GM18873 (cell line): ENCODE measurements at regions not wholly inside any gene's neighbourhood (a gene's known extent, or its start where the extent isn't known, plus 50 kb on each side); places are given as distances from the start of the nearest gene placed in this dataset.
"Not testable (repeated sequence)": the region's sequence is repeated elsewhere in the genome, so short reads cannot be mapped to it uniquely, and the experiment has no call there.

ENCODE experiments used
- ATAC-seq: cut with Tn5 transposase; IDR thresholded peaks from one replicate; pipeline ENCODE4 v1.9.1; 2021; ENCODE audit warnings: mild to moderate bottlenecking, moderate library complexity, moderate number of reproducible peaks; ENCODE audit not compliant: unreplicated experiment, low FRiP score

DNA sequence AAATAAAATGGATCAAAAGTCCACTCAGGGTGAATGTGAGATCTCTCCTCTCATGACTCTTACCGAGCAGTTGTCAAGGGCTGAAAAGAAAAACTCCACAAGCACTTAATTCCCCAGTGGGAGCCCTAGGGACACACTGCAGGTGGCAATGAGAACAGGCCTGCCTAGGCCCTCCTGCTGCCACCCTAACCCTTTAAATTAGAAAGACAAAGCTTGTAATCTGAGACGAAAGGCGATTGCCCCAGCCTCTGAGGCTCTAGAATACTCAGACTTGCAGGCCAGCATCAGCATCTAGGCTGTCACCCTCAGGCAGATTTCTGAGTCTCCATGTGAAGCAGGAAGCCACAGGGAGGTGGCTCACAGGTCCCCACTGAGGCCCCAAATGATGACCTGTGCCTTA lies 457.0 kb upstream of the MYT1L start:
- ATAC-seq: no peak

DNA sequence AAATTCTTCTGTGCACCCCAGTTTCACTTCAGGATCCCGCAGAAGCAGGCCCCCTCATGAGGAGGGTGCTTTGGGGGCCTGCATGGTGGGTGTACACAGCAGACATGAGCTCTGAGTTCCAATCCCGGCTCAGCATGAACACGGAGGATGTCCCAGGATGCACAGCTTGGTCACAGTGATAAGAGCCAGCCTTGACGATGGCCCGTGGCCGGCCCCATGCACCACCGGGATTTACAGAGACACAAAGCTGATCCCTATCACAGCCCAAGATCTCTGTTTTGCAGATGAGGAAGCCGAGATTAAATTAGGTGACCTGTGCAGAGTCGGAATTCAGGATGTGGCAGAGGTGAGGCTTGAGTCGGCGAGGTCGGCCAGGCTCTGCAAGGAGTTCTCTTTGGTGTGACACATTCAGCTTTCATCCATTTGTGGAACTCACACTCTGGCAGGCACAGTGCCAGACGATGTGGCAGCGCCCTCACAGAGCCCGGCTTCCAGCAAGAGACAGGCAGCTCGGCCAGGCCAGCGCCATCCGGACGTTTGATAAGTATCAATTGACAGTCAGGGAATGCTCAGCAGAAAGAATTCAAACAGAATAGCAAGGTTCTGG lies 456.3 kb upstream of the MYT1L start:
- ATAC-seq: no peak

DNA sequence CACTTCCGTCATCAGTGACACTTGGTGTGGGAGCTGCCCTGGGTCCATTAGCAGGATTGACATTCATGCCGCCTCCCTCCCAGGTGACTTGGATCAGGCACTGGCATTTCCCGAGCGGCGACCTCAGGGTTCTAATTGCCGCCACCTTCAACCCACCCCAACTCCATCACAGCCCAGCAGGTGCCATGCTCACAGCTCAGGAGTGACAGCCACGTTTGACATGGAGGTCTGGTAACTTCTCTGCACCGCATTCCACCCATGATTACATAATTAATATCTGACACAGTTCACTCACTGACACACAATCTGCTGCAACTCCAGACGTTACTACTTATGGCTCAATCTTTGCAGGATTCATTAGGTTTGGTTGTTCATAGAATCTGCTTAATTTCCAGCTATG lies 450.9 kb upstream of the MYT1L start:
- ATAC-seq: no peak

DNA sequence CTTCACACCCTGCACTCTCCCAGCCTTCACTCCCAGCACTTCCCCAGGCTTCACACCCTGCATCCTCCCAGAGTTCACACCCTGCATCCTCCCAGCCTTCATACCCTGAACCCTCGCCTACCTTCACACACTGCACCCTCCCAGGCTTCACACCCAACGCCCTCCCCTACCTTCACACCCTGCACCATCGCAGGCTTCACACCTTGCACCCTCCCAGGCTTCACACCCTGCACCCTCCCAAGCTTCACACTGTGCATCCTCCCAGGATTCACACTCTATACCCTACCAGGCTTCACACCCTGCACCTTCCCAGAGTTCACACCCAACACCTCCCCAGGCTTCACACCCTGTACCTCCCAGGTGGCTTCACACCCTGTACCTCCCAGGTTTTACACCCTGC lies 448.7 kb upstream of the MYT1L start:
- no peak for ATAC-seq

DNA sequence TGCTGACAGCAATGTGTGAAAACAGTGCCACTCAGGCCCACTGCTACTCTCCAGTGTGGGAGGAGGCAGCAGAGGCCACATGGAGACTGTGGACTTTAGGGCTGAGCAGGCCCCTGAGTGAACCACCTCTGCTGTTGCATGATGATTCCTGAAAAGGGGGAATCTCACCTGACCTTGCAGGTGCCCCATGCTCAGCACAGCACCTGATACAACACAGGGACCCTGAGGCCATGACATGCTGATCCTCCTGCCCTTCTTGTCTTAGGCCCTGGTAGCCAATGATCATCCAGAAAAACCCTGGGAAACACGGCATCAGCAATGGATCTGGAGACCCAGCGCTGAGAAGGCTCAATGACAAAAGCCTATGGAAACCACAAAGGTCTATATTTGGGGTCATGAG lies 446.8 kb upstream of the MYT1L start:
- ATAC-seq: no peak

DNA sequence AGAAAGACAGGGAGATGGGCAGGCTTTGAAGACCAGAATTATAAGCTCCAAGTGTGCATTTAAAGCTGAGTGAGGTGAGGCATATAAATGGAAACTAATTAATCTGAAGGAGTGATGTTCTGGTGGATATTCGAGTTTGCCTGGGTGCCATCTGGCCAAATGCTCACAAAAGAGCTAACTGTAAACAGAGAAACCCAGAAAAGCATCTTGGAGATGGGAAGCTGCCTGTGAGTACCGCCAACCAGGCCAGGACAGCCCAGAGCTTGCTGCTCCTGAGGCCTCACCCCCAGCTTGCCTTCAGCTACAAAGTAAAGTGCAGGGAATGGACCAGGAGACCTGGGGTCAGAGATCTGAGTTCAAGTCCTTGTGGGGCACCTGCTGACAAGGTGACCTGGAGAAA lies 446.1 kb upstream of the MYT1L start:
- no peak for ATAC-seq

DNA sequence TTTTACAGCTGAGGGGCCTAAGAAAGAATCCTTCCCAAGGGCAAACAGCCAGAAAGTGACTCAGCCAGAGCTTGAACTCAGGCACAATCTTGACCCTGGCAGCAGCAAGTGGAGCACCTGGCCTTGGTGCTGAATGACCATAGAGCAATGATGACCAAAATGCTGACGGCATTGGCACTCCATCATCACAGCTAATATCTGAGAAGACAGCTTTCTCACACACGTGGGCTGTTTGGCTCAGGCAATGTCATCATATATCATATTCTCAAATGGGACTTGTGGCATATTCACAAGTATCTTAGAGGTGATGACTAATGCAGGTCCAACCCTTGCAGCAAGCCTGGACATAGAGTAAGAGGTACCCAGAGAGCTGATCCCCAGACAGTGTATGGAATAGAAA lies 443.9 kb upstream of the MYT1L start:
- no peak for ATAC-seq

DNA sequence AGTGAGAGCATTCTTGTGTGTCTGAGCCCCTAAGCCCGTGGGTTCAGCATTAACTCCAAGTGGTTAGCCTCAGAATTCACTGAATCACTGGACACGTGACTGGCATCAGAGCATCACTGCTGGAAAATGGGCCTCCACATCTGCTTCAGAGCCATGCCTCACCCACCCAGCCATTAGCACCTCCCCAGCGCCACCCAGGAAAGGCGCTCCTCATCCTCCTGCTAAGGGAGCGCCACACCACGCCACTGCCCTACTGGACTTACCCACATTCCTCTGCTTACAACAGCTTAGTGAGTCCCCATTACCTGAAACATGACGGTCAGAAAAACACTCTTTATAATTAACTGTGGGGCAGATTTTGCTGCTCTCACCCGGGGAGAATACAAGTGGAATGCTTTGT lies 442.6 kb upstream of the MYT1L start:
- ATAC-seq: no peak

DNA sequence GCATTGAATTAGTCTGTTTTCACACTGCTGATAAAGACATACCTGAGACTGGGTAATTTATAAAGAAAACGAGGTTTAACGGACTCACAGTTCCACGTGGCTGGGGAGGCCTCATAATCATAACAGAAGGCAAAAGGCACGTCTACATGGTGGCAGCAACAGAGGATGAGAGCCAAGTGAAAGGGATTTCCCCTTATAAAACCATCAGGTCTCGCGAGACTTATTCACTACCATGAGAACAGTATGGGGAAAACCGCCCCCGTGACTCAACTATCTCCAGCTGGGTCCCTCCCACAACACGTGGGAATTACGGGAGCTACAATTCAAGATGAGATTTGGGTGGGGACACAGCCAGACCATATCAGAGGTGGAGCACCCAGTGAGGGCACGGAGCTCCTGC lies 442.0 kb upstream of the MYT1L start:
- not testable (repeated sequence) for ATAC-seq

DNA sequence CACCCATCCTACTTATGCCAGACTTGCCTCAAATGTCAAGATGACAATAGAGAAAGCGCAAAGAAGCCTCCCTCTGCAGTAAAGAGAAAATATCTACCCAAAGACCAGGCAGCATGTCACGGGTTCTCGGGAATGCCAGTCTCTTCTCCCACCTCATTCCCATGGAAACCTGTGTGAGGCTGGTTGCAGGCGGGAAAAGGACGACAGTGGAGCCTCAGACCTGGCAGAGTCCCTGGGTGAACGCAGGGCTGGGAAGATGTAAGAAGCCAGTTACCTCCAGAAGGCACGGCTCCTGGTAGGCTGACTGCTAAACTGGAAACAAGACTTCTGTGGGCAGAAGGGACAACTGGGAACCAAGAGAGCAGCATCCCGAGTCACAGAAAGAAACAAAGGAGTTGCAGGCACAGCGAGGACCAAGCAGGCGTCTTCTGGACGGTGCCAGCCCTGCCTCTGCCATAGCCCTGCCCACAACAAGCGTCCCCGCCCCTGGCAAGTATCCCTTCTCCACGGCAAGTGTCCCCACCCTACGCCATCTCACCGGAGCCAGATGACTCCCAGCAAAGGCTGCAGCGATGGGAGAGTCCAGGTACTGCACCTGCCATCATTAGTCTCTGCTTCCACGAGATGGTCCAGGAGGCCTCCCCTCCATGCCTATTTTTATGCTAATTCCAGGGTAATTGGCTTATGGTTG lies 440.8 kb upstream of the MYT1L start:
- ATAC-seq: no peak

DNA sequence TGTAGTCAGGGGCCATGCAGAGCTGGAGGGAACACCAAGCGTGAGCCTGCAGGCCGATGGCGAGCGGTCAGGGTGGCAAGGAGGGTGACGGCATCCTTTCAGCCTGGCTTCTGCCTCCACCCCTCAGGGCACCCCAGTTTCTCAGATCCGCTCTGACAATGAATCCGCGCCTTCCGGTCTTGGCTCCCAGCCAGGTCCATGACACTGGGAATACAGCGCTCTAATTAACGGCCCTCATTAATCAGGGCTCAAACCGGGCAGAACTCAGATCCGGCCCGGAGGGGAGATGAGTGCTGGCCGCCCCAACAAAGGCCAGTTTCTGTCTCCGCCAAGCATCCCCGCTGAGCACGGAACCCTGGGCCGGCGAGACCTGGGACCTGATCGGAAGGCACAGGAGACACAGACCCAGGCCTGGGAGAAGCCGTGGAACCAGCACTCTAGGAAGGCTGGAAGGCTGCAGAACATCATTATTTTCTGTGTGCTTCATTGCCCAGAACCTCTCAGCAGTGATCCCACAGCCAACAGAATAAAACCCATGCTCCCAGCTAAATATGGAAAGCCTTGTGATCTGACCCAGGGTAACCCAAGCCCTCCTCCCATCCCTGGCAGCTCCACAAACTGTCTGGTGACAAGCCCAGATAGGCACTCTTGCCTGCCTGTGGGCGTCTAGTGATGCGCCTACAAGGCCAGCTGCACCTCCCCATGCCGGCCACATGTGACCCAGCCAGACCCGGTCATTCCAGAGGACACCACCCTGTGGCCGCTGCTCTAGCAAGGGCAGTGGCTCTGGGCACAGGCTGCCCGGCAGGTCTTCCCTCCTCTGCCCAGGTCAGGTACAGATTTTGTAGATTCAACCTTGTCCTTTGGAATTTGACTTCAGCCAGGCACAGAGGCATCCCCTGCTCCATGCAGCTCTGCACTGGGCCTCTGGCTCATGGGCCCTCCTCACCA lies 438.7 kb upstream of the MYT1L start:
- no peak for ATAC-seq

DNA sequence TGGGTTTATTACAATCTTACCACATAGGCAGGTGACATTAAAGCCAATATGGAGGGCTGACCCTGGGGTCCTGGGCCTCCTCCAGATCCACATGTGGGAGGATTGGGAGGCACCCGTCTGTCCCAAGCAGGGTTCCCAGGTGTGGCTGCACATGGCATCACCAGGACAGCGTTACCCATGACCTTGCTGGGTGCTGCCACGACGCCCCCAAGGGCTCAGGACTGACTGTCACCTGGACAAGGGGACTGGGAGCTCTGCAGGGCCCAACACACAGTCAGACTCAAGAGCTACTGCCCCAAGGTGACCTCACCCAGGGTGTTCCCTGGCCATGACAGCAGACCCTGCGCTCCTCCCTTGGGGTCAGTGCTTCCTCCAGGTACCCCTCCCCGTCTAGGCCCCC lies 437.4 kb upstream of the MYT1L start:
- no peak for ATAC-seq

DNA sequence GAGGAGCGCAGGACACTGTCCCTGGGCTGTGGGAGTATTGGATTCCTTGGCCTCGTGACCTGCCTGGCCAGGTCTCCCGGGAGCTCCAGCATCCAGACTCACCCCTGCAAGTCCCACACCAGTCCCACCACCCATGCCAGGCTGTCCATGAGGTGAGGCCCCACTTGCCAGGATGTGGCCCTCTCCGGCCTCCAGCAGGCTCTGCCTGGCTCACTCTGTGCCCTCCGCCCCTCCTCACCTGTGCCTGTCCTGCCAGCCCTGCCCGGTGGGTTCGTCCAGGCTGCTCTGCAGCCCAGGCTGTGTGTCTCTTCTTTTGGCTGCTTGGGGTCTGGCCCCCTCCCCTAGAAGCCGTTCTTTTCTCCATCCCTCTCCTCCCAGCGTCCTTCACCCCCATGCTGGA lies 436.8 kb upstream of the MYT1L start:
- ATAC-seq: no peak

DNA sequence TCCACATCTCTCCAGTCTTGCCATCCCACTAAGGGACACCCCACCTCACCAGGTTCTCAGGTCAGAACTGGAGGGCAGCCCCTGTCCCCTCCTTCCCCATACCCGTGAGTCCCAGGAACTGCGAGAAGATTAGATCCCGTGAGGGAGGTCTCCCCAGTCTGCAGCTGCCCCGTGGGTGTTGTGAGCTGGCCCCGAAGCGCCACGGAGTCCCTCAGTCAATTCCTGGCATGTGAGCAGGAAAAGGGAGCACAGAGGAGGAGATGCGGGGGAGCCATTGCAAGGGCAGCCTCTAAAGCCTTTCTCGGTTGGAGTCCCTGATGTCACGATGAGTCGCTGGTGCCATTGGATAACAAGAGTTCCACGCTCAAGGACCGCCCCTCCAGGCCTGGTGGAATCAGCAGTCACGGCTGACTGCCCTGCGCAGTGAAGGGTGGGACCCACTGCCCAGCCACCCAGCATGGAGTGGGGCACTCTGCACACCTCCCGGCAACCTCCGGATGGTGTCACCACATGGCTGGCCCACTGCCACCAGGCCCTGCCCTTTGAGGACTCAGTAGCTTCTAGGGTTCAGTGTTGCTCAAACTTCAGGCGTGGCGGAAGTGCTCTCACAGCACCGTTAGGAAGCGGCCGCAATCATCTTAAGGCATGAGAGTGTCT lies 434.9 kb upstream of the MYT1L start:
- ATAC-seq: no peak

DNA sequence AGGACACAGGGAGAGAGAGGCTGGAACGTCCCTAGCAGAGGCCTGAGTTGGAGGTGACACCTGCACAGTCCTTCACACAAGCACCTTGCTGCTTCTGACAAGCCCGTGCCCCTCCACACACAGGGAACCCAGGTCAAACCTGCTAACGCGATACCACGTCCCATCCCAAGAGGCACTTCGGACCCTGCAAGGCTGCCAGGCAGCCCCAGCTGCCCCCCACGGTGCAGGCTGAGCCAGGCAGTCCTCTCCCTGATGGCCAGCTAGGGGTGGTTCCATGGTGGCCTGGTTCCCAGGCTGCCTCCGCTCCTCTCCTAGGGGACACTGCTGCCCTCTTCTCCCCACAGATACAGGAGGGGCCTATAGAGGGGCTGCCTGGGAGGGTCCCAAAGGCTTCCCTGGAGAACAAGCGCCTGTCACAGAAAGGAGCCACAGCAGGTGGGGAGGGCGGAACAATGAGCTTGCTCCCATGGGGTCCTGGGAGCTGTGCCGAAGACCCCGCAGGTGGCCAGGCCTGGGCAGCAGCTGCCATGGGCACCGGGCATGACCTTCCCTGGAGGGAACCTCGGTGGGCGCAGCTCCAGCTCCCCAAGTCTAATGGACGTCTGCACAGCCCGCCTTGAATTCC lies 434.2 kb upstream of the MYT1L start:
- ATAC-seq: no peak

DNA sequence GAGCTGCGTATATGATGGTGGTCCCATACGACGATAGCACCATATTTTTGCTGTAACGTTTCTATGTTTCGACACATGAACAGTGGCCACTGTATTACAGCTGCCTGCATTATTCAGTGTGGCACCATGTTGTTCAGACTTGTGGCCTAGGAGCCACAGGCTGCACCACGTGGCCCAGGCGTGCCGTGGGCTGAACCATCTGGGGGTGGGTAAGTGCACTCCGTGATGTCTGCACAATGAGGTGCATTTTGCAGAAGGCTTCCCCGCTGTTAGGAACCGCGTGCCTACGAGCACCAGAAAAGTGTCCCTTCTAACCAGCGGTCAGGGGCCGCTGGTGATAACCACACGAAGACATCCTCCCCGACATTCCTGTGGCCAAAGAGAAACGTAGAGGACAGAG lies 433.7 kb upstream of the MYT1L start:
- no peak for ATAC-seq

DNA sequence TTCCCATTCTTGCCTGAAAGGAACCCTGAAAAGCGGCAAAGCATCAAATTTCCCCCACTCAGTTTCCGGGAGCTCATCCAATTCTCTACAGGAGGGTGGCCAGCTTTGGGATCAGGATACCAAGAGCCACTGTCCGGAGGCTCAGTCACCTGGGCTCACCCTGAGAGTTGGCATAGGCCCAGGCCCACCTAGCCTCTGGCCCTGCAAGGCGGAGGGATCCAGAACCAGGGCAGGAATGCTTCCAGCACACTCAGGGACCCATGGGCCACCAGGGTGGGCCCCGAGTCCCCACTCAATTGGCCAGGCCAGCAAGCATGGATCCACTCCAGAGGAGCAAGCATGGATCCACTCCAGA lies 432.9 kb upstream of the MYT1L start:
- no peak for ATAC-seq

DNA sequence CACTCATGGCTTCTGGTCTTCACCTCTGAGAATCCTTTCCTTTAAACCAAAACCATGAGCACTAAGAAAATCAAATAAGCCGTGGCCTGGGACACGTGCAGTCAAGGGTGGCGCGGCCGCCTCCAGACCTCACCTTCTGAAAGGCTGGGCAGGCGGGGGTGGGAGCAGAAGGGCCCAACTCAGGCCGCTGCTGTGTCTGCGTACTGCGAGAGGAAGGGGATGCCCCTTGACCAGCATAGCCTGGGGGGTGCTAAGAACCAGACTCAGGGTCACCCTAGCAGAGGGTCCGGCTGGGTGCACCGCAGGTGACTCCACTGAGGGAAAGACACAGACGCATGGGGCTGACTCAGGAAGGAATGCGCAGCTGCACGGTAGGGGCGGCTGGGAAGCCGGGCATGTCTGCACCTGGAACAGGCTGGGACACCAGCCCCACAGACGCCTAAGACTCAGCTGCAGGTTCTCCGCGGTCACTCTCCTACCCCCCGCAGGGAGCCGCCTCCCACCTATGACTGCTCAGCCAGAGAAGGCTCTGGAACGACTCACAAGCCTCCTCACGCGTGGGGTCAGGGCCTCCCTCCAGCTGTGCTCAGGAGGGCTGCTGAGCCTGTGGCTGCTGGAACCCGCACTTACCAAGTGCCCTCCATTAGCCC lies 432.4 kb upstream of the MYT1L start:
- no peak for ATAC-seq

DNA sequence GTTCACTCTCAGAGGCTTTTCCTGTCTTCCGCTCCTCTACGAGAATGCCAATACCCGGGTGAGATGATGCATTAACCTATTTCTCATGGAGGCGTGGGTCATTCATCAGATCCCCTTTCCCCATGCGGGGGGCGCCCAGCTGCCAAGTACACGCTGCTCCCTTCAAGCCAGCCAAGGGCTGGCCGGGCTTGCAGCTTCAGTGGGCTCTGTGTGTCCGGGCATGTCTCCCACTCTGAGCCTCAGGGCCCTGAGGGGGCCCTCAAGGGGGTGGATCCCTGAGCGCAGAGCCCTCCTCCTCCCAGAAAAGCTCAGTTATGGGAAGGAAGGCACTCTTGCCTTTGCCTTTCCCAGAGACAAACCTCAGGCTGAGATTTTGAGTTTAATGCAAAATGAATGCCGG lies 431.8 kb upstream of the MYT1L start:
- ATAC-seq: no peak
